C4-2B (cell line): ENCODE measurements at regions not wholly inside any gene's neighbourhood (a gene's known extent, or its start where the extent isn't known, plus 50 kb on each side); places are given as distances from the start of the nearest gene placed in this dataset.

ENCODE experiments used
- H3K27ac ChIP-seq: fragments of 450-650 bp; 2 replicates; pipeline ENCODE4 v1.5.1; 2017
- ZFX ChIP-seq: fragments of 450-650 bp; IDR thresholded peaks from 2 replicates; pipeline ENCODE4 v1.6.1; 2017
- TF ChIP-seq, protein P1 (sequence below): fragments of 450-650 bp; conservative IDR thresholded peaks from 2 replicates; pipeline ENCODE4 v1.5.1; 2017; ENCODE audit warnings: mild to moderate bottlenecking

DNA sequence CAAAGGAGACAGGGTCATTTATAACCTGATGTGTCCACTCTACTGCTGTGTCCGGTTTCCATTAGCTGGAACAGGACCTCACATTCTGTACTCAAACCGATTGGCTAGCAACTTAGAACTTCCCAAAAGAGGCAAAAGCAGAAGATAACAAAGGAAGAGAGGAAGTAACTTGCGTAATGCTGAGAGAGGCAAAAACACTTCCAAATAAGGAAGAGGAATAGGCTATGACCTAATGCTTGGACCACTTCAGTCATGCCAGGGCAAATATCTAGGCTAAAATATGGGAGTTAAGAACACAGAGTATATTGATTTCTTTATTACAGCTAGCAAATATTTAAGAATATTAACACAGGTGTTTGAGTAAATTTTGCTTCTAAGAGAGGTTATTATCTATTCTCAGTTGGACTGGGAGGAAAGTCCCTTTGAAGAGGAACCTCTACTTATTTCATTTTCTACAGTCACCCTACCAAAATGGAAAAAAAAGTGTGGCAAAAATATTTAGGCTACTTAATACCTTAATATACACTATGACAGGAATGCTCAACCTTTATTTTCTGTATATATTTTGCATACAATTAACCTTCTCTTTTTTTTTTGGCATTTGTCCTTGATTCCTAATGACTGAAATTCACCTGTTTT is 499.8 kb upstream of the CHORDC1 start:
- no peak overlapping the region for H3K27ac ChIP-seq
- TF ChIP-seq, protein P1, sequence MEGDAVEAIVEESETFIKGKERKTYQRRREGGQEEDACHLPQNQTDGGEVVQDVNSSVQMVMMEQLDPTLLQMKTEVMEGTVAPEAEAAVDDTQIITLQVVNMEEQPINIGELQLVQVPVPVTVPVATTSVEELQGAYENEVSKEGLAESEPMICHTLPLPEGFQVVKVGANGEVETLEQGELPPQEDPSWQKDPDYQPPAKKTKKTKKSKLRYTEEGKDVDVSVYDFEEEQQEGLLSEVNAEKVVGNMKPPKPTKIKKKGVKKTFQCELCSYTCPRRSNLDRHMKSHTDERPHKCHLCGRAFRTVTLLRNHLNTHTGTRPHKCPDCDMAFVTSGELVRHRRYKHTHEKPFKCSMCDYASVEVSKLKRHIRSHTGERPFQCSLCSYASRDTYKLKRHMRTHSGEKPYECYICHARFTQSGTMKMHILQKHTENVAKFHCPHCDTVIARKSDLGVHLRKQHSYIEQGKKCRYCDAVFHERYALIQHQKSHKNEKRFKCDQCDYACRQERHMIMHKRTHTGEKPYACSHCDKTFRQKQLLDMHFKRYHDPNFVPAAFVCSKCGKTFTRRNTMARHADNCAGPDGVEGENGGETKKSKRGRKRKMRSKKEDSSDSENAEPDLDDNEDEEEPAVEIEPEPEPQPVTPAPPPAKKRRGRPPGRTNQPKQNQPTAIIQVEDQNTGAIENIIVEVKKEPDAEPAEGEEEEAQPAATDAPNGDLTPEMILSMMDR, result no peak
- no peak for TF ChIP-seq ZFX

DNA sequence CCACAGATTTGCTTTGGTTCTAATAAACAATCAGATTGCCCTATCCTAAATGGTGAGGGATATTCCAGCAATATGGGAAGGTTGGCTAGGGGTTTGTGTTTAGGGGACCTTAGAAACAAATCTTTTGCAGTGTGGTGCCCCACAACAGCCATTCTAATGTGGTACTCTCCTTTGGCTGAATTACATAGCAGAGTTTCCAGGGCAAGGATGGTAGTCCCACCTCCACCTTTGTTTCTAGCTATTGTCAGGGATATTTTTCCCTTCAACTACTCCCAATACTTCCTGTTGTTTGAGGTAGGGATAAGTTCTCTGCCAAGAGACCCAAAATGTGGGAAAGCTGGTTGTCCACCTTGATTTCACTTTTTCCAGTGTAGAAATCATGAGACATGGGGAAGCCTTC is 494.7 kb upstream of the CHORDC1 start:
- TF ChIP-seq, protein P1, result no peak
- no peak for TF ChIP-seq ZFX

DNA sequence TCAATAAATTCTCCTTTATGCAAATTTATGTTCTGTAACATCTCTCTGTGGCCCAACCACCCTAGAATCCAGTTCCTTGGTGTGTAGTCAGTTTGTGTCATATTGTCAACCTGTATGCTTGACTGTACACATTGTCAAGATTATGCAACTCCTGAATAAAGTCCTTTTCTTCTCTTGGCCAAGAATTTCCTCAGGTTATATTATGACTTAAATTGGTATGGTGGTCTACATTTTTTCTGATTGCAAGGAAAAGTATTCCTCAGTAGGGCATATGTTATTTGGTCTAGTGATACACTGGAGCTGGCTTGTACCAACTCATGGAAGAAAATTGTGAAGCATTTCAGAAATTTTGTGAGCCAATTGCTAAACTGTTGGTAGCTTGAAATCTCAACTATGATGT is 482.8 kb upstream of the CHORDC1 start:
- TF ChIP-seq ZFX, result no peak
- TF ChIP-seq, protein P1, result no peak
- no peak overlapping the region for H3K27ac ChIP-seq

More for the DNA sequence above, 494.7 kb upstream of the CHORDC1 start:
- H3K27ac ChIP-seq, result no peak overlapping the region

DNA sequence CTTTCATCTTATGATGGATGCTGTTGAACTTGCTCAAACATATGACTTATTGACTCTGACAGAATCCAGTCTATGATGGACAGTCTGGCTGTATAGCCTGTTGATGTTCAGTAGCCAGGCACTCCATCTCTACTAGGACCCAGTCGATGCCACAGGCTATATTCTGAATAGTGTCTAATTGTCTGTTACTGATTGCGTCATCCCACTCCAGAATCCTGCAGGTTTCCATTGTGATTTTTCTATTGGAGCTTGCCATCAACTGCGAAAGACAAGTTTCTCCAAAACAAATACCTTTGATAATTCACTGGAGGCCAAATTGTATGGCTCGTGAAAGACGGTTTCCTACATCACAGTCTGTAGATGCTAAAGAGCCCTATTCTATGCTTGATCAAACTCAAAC is 481.7 kb upstream of the CHORDC1 start:
- no peak overlapping the region for H3K27ac ChIP-seq
- TF ChIP-seq, protein P1, result no peak
- TF ChIP-seq ZFX, result no peak

DNA sequence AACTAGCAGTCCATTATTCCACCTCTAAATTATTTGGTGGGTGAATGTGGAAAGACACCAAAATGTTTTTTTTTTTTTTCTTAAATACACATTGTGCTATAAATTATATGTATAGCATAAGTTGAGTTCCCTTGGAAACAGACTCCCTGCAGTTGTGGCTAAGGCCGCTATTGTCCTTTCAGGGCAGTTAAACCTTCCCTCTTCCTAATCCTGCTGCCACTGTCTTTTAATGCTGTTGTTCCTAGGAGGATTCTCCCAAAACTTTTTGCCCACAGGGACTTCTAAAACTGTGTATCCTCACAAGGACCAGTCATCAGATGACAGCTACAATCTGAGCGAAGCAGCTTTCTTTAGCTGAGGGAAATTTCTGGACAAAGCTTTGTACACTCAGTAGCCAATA is 478.9 kb upstream of the CHORDC1 start:
- H3K27ac ChIP-seq, result no peak overlapping the region
- TF ChIP-seq, protein P1, result no peak
- no peak for TF ChIP-seq ZFX

DNA sequence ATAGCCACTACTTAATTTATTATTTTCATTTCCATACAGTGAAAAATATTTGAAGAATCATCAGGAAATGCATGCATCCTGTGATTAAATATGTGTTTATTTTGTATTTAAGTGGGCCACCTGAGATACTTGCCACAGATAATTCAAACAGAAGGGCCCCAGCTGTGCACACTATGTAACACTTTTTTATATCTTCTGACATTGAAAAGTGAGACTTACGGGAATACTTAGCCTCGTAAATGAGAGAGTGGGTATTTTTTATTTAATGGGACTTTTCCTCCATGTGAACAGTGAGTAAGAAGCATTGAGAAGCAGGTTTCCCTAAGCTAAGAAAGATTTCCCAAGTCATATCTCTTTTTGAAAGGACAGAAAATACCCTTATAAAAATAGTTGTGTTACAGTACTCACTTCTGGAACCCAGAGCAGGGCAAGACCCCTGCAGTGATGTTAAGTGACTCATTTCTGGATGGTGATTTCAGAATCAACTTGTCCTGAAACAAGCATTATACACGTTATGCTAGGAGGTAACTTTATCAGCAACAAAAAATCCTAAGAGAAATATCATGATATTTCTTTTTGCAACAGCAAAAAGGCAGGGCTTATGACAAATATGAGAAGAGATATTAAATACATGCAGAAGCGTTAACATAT is 478.1 kb upstream of the CHORDC1 start:
- H3K27ac ChIP-seq, result no peak overlapping the region
- no peak for TF ChIP-seq ZFX
- TF ChIP-seq, protein P1, result no peak

DNA sequence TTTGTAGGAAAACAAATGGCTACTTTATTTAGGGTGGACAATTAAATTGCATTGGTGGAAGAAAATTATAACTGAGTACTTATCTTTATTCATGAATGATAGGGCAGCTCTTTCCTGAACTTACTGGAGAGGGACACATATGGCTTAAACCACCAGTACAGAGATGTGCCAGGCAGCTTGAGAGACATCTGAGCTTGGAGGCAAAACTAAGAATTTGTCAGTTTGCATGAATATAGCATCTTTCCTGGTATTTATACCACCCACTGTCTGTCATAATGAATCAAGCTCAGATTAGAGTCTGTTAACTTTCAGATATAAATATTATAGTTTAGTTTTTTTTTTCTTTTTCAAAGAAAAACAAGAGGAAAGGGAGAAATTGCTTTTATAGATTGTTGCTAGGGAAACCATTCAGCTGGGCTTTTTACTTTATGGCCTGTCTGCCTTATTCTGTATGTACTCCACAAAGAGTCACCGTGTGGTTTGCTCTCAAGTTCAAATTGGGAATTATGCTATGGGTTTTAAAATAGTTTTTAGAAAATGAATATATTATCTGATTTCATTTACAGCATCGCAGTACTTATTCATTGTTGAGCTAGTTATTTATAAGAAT is 477.0 kb upstream of the CHORDC1 start:
- no peak for TF ChIP-seq ZFX
- TF ChIP-seq, protein P1, result no peak
- H3K27ac ChIP-seq, result no peak overlapping the region
